ENCODE measurements at regions not wholly inside any gene's neighbourhood (a gene's known extent, or its start where the extent isn't known, plus 50 kb on each side); places are given as distances from the start of the nearest gene placed in this dataset.

DNA sequence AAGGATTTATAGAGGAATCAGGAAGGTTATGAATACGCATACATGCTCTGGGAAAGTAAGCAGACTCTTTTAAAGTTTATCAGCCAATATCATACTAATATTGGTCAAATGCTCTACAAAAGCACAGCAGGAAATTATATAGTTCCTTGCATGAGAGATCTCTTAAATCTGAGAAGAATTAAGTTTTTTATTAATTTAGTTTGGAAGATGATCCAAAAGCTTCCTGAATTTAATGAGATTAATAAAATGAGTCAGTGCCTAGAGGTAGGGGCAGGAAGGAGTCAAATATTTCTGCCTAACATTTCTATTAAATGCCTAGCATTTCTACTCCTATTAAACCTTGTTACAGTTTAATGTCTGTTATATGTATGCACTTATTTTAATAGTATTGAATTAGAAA is 1608.2 kb downstream of the GRIK2 start:
- TF ChIP-seq EP300 (IDR thresholded peaks at IDR 0.05), result no peak
- no peak for TF ChIP-seq POLR2AphosphoS5 (IDR thresholded peaks at IDR 0.05)
- no peak for TF ChIP-seq POLR2A (IDR thresholded peaks at IDR 0.05; ENCODE audit: low read depth)

All from esophagus muscularis mucosa (tissue), 3 donors.